Epithelial cell of prostate (primary cell): ENCODE measurements at regions not wholly inside any gene's neighbourhood (a gene's known extent, or its start where the extent isn't known, plus 50 kb on each side); places are given as distances from the start of the nearest gene placed in this dataset.
"Not testable (repeated sequence)": the region's sequence is repeated elsewhere in the genome, so short reads cannot be mapped to it uniquely, and the experiment has no call there.

Experiments
- DNase-seq: peaks from one replicate; pipeline ENCODE4 v3.0.0-alpha.2; 2011; ENCODE audit warnings: low read depth, low spot score
- H3K27ac ChIP-seq: fragments of 450-650 bp; 2 replicates; pipeline ENCODE4 v1.5.1; 2017; ENCODE audit warnings: mild to moderate bottlenecking

DNA sequence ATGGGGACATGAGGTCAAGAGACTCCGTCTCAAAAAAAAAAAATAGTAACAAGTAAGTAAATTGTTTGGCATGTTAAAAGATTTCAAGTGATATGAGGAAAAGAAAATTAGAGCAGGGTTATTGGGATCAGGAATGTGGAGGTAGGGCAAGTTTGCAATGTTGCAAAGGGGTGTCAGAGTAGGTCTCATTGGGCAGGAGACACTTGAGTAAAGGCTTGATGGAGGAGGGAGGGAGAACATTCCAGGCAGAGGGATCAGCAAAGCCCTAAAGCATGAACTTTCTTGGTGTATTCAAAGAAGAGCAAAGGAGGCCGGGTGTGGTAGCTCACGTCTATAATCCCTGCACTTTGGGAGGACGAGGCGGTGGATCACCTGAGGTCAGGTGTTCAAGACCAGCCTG is 87.1 kb upstream of the HAND1 start:
- DNase-seq = no peak
- H3K27ac ChIP-seq = no peak overlapping the region

DNA sequence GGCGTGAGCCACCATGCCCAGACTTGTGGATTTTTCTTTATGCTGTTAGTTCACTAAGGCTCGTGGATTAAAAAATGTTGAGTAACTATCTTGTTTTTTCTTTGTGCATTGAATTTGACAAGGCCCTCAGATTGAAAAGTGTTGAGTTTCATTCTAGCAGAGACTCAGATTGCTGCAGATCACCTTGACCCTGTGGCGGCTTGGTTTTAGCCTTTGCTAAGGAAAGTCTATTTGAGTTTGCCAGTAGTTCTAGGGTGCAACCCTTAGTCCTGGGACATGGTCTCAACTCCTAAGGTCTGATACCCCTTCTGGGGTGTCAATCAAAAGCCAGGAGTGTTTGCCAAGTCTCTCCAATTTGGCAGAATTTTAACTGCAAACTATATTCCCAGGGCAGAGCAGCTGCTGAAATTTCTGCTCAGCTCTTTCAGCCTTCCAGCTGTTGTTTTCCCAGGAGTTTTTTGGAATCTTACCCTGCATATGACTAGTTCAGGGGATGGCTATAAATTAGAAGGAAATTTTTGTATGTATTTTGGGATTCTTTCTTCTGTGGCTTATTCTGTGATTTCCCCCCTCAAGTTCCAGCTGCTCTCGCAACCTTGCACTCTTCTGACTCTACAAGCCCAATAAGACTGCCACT is 84.3 kb upstream of the HAND1 start:
- no peak for DNase-seq
- no peak overlapping the region for H3K27ac ChIP-seq

DNA sequence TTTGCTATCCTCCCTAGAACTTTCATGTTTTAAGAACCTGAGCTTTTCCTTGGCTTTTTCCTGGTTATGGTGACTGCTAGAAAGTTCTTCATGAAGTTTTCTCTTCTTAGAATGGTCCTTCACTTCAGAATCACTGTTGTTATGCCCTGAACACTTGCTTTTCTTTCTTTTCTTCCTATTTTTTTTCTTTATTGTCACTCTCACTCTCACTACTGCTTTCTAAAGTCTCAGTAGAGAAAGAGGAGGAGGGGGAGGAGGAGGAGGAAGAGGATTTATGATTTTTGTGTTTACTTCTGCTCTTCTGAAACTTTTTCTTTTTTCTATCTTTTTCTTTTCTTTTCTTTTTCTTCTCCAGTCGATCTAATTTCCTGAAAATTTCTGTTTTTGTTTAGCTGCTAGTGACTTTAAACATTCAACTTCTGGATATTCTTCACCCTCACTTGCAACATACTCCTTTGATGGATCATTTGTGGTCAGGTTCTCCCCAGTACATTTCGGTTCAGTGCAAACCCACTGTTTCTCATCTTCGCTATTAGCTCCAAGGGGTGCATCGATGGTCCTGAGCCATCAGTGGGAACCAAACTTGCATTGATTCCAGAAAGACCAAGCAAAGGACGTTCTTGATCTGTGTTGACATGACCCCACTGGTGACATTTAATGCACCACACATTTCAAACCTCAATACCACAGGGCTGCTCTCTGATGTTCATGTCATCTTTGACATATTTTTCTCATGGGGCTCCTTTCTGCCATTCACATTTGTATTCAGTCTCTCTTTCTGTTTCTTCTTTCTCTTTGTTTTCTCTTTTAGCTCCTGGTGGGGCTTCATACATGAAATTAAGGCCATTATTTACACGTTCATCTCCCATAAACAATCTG is 81.6 kb upstream of the HAND1 start:
- no peak overlapping the region for H3K27ac ChIP-seq
- no peak for DNase-seq

DNA sequence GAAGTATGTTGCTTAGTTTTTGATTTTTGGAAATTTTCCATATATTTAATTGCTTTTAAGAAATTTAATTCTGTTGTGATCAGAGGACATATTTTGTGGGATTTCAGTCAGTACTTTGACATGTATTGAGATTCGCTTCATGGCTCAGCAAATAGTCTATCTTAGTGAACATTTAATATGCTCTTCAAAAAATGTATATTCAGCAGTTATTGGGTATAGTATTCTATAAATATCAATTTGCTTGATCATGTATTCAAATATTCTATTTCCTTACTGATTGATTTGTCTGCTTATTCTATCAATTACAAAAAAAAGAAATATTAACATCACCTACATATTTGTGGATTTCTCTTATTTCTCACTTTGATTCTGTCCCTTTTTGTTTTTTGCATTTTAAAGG is 79.5 kb upstream of the HAND1 start:
- H3K27ac ChIP-seq = no peak overlapping the region
- no peak for DNase-seq

DNA sequence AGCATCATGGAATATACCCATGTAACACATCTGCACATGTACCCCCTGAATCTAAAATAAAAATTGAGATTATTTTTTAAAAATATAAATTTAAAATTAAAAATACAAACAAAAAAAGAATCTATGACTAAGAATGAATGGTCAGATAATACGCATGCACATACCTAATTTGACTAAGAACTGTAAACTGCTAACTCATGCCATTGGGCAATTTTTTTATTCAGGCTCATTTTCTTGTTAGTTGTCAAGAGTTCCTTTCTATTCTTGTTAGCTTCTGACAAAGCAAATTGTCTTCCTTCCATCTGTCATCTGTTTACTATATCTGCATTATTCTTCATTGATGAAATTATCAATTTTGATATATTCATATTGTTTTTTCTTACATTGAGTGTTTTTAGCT is 69.5 kb upstream of the HAND1 start:
- no peak for DNase-seq
- no peak overlapping the region for H3K27ac ChIP-seq

DNA sequence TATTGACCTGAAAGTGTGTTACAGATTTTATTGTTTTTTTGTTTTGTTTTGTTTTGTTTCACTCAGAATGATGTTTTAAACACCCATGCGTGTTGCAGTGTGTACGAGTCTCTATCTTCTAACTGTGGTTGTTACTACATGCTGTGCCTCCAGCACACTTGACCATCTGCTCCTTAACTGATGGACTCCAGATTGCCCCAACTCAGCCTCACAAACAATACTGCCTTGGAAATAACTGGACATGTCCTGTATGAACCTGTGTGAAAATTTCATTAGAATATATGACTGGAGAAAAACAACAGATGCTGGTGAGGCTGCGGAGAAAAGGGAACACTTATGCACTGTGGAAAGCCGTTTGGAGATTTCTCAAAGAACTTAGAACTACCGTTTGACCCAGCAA is 68.7 kb upstream of the HAND1 start:
- H3K27ac ChIP-seq = no peak overlapping the region
- DNase-seq = no peak

DNA sequence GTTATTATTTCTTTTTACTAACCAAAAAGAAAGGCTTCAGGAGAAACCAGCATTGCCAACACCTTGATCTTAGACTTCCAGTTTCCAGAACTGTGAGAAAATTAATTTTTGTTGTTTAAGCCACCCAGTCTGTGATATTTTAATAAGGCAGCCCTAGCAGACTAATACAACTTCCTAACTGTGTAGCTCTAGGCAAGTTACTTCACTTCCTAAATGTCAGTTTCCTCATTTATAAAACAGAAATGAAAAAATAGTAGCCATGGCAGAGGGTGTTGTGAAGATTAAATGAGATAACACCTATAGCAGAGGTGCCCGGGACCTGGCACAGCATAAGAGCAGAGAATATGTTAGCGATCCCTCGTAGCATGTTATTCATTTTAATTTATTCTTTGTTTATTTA is 66.6 kb upstream of the HAND1 start:
- DNase-seq = no peak
- no peak overlapping the region for H3K27ac ChIP-seq

DNA sequence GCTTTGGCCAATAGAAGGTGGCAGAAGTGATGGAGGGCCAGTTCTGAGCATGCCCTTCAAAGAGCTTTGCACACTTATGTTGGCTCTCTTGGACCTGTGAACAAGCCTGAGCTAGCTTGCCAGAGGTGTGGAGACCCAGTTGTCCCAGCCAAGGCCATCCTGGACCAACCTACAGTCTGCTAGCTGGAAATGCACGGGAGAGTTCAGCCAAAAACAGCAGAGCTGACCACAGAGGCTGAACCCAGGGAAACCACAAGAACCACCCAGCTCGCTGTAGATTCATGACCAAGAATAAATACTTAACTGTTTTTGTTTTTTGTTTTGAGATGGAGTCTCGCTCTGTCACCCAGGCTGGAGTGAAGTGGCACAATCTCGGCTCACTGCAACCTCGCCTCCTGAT is 65.4 kb upstream of the HAND1 start:
- H3K27ac ChIP-seq = no peak overlapping the region
- DNase-seq = no peak

DNA sequence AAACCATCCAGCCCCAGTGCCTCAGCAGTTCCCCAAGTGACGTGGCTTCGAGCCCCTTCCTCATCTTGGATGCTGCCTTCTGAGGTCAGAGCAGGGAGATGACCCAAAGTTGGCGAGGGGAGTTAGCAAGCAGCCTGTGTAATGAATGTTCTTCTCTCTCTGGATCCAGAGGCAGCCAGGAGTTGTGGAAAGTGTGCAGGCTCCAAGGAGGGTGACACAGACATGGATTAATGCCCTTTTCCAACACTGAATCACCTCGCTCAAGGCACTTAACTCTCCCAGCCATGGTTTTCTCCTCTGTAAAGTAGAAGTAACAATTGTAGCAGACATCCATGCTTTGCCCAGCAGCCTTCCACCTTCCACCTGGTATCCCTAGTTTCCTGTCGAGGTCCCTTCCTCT is 64.6 kb upstream of the HAND1 start:
- DNase-seq = no peak
- H3K27ac ChIP-seq = no peak overlapping the region

DNA sequence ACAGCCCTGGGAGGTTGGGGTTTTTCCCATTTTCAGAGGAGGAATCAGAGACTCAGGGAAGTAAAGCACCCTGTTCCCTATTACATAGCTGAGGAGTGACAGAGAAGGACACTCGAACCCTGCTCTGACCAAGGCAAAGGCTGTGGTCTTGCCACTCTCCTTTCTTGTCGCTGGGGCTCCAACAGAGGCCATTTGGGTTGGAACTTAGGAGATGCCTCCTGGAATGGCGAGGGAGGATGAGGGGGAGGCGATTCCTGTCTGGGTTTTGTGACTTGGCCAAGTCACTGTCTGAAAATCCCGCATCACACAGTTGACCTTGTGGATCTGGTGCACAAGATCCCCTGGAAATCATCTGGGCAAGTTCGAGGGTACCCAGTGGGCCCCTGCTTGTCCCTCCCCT is 64.0 kb upstream of the HAND1 start:
- no peak for DNase-seq
- H3K27ac ChIP-seq = no peak overlapping the region

DNA sequence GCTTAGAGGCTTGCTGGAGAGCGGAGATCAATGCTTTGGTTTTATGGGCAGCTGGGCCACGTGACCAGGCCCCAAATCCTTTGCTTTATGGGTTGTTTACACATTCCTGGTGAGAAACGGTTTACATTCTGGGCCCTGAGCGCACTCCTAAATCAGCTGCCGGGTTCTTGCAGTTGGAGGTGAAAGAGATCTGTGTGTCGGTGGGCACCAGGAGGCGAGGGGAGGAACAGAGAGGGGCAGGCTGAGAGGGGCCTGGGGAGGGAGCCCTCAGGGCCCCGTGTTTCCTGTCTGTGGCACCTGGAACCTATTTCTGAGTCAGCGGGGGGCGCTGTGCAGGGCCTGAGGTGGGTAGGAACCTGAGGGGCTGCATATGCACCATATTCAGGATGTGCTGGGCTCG is 63.5 kb upstream of the HAND1 start:
- DNase-seq = no peak
- H3K27ac ChIP-seq = no peak overlapping the region

DNA sequence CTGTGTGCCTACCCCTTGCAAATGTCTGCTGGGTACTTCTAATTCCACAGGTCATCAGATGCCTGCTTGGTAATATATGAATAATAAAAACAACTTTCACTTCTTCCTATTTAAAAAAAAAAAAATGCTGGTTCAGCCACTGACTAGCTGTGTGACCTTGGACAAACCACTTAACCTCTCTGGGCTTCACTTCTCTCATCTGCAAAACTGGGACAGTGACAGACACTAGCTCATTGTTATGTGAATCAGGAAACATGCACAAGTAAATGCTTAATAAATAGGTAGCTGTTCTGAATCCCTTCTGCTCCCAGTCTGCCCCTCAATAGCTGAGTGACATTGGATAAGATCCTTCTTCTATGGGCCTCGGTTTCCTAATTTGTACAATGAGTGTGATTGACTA is 62.6 kb upstream of the HAND1 start:
- DNase-seq = no peak
- no peak overlapping the region for H3K27ac ChIP-seq

DNA sequence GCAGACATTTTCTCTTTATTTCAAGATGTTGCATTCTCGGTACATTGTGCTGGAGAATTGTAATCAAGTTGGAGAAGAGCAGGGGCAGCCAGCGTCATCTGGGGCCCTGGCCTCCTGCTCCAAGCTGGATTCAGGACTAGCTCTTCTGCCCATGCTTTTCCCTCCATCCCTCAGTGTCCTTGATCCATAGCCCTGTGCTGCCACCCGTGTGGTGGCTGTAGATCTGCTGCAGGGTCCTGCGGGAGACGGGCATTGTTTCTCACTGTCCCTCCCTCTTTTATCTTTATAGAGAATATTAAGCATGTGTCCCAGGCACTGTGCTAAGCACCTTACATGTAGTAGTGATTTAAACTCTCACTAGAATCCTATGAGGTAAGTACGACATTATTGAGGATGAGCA is 60.5 kb upstream of the HAND1 start:
- H3K27ac ChIP-seq = no peak overlapping the region
- DNase-seq = no peak

DNA sequence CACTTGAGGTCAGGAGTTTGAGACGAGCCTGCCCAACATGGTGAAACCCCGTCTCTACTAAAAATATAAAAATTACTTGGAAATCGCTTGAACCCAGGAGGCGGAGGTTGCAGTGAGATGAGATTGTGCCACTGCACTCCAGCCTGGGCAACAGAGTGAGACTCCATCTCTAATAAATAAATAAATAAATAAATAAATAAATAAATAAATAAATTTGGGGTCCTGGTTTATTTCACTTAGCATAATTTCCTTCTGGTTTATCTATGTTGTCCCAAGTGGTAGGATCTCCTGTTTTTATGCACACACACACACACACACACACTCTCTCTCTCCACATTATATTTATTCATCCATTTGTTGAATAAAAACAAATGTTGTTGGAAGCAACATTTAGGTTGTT is 58.4 kb upstream of the HAND1 start:
- DNase-seq, H3K27ac ChIP-seq: not testable (repeated sequence)

DNA sequence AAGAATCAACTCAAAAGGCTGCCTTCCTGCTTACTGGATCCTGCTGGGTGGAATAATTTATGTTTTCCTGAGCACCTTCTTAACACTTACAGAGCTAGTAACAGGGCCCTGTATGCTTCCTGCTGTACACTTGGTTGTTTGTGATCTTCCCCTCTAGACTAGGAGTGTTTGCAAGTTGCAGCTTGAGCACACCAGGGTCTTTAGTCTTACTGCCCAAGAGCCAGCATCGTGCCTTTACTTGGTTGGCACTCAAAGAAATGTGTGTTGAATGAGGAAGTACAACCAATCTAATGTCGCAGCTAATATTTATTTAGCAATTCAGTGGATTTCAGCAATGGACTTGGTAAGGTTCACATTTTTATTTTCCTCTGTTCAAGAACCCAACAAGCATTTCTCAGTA is 57.5 kb upstream of the HAND1 start:
- H3K27ac ChIP-seq = no peak overlapping the region
- DNase-seq = no peak

DNA sequence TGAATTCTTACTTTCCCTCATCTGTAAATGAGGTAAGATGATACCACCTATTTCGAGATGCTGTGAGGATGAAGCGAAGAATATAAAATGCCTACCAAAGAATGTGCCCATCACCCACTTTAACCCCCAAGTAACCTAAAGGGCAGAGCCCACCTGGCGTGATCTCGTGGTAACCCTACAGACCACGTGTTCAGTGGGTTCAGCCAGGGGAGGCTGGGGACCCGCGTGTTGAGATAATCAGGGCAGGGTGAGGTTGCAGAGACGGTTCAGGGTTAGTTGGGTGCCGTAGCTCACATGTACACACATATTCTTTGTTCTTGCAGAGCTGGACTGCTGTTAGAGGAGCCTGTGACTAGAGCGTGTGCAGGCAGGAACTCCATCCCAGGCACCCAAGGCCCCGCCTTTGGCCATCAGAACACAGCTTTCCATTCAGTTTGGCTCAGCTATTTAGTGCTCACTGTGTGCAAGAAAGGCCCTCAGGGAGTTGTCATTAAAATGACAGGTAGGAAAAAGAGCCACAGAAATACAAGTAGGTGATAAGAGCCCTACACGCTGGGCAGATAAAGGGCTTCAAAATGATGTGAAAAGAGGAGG is 56.5 kb upstream of the HAND1 start:
- no peak for DNase-seq
- H3K27ac ChIP-seq = no peak overlapping the region

DNA sequence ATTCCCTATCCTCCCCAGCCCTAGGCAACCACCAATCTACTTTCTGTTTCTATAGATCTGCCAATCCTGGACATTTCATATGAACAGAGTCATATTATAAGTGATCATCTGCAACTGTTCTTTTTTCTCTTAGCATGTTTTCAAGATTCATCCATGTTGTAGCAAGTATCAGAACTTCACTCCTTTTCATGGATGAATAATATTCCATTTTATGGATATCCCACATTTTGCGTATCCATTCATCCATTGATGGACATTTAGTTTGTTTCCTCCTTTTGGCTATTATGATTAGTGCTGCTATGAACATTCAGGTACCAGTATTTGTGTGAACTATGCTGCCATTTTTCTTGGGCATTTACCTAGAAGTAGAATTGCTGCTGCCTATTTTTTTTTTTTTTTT is 51.3 kb upstream of the HAND1 start:
- no peak for DNase-seq
- H3K27ac ChIP-seq = no peak overlapping the region

DNA sequence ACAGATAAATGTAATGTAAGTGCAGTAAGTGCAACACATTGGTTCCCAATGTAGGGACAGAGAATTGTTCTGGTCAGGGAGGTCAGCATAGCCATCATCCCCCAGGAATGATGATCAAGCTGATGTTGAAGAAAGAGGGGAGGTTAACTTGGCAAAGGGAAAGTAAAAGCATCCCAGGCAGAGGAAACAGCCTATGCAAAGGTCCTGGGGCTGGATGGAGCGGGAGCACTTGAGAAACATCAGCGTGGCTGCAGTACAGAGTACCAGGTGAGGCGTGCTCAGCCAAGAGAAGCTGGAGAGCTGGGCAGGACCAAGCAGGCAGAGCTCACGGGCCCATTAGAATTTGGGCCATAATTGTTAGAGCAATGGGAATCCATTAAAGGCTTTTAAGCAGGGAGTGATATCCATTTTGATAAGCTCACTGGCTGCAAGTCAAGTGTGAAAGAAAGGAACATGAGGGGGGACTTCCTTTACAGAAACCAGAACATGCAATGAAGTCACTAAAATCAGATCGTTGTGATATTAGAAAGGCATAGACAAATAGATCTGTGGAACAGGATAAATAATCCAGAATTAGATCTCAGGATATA is 50.1 kb upstream of the HAND1 start:
- no peak for DNase-seq
- H3K27ac ChIP-seq = no peak overlapping the region
